ENCODE measurements at regions not wholly inside any gene's neighbourhood (a gene's known extent, or its start where the extent isn't known, plus 50 kb on each side); places are given as distances from the start of the nearest gene placed in this dataset.

DNA sequence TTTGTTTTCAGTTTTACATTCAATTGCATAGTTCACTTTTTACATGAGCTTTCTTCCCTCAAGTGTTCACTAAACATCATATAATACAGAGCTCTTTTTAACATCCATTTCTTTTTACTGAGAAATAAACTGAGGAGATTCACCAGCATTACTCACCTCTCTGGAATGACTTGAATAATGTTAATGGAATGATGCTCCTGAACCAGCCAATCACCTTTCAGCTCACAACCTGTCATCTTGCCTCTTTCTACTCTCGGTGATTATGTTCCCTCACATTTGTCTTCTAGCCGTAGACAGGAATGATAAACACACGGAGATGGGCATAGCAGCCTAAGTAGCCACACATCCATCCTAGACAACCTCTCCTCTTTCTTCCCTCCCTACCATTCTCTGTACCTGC is 301.7 kb downstream of the PAX3 start:
- DNase-seq (ENCODE audit: low spot score), result peak; percentile 27
- Mint-ChIP-seq H3K36me3 (ENCODE audit: low read depth) (no peaks in the 10 kb centered on the region), H3K4me3 (no peak overlapping the region), H3K27ac (no peak overlapping the region), H3K27me3 (ENCODE audit: insufficient read depth, low read depth, poor library complexity) (no peaks in the 10 kb centered on the region), H3K4me1 (peaks cover 4% of the 10 kb centered on the region; the same call in 2 of the 3 replicates), H3K9me3 (no peaks in the 10 kb centered on the region)
- H3K4me1 ChIP-seq (ENCODE audit: insufficient read depth), result no peaks in the 10 kb centered on the region
- peaks cover 6% of the 10 kb centered on the region for H3K9me2 ChIP-seq (ENCODE audit: insufficient read depth)
- H3K27me3 ChIP-seq (ENCODE audit: insufficient read depth), result no peaks in the 10 kb centered on the region
- no peak for ATAC-seq
- H3K27ac ChIP-seq (ENCODE audit: low read depth), result no peak overlapping the region
- TF ChIP-seq, protein P1, sequence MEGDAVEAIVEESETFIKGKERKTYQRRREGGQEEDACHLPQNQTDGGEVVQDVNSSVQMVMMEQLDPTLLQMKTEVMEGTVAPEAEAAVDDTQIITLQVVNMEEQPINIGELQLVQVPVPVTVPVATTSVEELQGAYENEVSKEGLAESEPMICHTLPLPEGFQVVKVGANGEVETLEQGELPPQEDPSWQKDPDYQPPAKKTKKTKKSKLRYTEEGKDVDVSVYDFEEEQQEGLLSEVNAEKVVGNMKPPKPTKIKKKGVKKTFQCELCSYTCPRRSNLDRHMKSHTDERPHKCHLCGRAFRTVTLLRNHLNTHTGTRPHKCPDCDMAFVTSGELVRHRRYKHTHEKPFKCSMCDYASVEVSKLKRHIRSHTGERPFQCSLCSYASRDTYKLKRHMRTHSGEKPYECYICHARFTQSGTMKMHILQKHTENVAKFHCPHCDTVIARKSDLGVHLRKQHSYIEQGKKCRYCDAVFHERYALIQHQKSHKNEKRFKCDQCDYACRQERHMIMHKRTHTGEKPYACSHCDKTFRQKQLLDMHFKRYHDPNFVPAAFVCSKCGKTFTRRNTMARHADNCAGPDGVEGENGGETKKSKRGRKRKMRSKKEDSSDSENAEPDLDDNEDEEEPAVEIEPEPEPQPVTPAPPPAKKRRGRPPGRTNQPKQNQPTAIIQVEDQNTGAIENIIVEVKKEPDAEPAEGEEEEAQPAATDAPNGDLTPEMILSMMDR (conservative IDR thresholded peaks at IDR 0.05; ENCODE audit: low read depth in 2 of 2), result no peak
- TF ChIP-seq JUNB (IDR thresholded peaks at IDR 0.05; ENCODE audit: unreplicated experiment) (no peak), NANOG (IDR thresholded peaks at IDR 0.05; ENCODE audit: borderline replicate concordance) (no peak), CREB1 (CRISPR knock-in tag; IDR thresholded peaks at IDR 0.05; ENCODE audit: low read depth) (no peak)
- no peaks in the 10 kb centered on the region for H3K79me2 ChIP-seq (replicated peaks; ENCODE audit: insufficient read depth)
- no peak overlapping the region for H3K4me3 ChIP-seq
- H3F3A ChIP-seq (replicated peaks; ENCODE audit: low read depth), result no peaks in the 10 kb centered on the region
- no peak overlapping the region for H3K4me2 ChIP-seq
- no peaks in the 10 kb centered on the region for H4K20me1 ChIP-seq (replicated peaks; ENCODE audit: insufficient read depth)
- no peaks in the 10 kb centered on the region for H3K36me3 ChIP-seq (ENCODE audit: insufficient read depth)
- no peak overlapping the region for H2AFZ ChIP-seq

DNA sequence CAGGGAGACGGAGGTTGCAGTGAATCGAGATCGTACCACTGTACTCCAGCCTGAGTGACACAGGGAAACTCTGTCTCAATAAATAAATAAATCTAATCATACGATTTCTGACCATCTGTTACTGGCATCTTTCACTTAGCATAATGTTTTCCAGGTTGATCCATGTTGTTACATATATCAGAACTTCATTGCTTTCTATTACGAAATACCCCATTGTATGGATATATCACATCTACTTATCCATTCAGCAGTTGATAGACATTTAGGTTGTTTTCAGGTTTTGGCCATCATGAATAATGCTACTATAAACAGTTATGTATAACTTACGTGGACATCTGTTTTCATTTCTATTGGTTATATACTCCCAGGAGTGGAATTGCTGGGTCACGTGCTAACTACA is 303.9 kb downstream of the PAX3 start:
- Histone ChIP-seq H3K4me3 (no peak overlapping the region), H2AFZ (no peak overlapping the region), H3K9me2 (ENCODE audit: insufficient read depth) (peaks cover 8% of the 10 kb centered on the region), H3K36me3 (ENCODE audit: insufficient read depth) (no peaks in the 10 kb centered on the region), H4K20me1 (replicated peaks; ENCODE audit: insufficient read depth) (no peaks in the 10 kb centered on the region), H3K27me3 (ENCODE audit: insufficient read depth) (no peaks in the 10 kb centered on the region), H3F3A (replicated peaks; ENCODE audit: low read depth) (no peaks in the 10 kb centered on the region), H3K27ac (ENCODE audit: low read depth) (no peak overlapping the region), H3K79me2 (replicated peaks; ENCODE audit: insufficient read depth) (no peaks in the 10 kb centered on the region), H3K4me2 (no peak overlapping the region), H3K4me1 (ENCODE audit: insufficient read depth) (no peaks in the 10 kb centered on the region)
- ATAC-seq (no peak), DNase-seq (ENCODE audit: low spot score) (no peak)
- Mint-ChIP-seq H3K9me3 (no peaks in the 10 kb centered on the region), H3K36me3 (ENCODE audit: low read depth) (no peaks in the 10 kb centered on the region), H3K27me3 (ENCODE audit: insufficient read depth, low read depth, poor library complexity) (no peaks in the 10 kb centered on the region), H3K4me1 (peaks cover 4% of the 10 kb centered on the region; the same call in 2 of the 3 replicates), H3K4me3 (no peak overlapping the region), H3K27ac (no peak overlapping the region)
- TF ChIP-seq, protein P2, sequence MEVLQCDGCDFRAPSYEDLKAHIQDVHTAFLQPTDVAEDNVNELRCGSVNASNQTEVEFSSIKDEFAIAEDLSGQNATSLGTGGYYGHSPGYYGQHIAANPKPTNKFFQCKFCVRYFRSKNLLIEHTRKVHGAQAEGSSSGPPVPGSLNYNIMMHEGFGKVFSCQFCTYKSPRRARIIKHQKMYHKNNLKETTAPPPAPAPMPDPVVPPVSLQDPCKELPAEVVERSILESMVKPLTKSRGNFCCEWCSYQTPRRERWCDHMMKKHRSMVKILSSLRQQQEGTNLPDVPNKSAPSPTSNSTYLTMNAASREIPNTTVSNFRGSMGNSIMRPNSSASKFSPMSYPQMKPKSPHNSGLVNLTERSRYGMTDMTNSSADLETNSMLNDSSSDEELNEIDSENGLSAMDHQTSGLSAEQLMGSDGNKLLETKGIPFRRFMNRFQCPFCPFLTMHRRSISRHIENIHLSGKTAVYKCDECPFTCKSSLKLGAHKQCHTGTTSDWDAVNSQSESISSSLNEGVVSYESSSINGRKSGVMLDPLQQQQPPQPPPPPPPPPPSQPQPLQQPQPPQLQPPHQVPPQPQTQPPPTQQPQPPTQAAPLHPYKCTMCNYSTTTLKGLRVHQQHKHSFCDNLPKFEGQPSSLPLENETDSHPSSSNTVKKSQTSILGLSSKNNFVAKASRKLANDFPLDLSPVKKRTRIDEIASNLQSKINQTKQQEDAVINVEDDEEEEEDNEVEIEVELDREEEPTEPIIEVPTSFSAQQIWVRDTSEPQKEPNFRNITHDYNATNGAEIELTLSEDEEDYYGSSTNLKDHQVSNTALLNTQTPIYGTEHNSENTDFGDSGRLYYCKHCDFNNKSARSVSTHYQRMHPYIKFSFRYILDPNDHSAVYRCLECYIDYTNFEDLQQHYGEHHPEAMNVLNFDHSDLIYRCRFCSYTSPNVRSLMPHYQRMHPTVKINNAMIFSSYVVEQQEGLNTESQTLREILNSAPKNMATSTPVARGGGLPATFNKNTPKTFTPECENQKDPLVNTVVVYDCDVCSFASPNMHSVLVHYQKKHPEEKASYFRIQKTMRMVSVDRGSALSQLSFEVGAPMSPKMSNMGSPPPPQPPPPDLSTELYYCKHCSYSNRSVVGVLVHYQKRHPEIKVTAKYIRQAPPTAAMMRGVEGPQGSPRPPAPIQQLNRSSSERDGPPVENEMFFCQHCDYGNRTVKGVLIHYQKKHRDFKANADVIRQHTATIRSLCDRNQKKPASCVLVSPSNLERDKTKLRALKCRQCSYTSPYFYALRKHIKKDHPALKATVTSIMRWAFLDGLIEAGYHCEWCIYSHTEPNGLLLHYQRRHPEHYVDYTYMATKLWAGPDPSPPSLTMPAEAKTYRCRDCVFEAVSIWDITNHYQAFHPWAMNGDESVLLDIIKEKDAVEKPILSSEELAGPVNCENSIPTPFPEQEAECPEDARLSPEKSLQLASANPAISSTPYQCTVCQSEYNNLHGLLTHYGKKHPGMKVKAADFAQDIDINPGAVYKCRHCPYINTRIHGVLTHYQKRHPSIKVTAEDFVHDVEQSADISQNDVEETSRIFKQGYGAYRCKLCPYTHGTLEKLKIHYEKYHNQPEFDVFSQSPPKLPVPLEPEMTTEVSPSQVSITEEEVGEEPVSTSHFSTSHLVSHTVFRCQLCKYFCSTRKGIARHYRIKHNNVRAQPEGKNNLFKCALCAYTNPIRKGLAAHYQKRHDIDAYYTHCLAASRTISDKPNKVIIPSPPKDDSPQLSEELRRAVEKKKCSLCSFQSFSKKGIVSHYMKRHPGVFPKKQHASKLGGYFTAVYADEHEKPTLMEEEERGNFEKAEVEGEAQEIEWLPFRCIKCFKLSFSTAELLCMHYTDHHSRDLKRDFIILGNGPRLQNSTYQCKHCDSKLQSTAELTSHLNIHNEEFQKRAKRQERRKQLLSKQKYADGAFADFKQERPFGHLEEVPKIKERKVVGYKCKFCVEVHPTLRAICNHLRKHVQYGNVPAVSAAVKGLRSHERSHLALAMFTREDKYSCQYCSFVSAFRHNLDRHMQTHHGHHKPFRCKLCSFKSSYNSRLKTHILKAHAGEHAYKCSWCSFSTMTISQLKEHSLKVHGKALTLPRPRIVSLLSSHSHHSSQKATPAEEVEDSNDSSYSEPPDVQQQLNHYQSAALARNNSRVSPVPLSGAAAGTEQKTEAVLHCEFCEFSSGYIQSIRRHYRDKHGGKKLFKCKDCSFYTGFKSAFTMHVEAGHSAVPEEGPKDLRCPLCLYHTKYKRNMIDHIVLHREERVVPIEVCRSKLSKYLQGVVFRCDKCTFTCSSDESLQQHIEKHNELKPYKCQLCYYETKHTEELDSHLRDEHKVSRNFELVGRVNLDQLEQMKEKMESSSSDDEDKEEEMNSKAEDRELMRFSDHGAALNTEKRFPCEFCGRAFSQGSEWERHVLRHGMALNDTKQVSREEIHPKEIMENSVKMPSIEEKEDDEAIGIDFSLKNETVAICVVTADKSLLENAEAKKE (CRISPR knock-in tag; IDR thresholded peaks at IDR 0.05), result no peak
- TF ChIP-seq EZH2phosphoT487 (IDR thresholded peaks at IDR 0.05; ENCODE audit: unreplicated experiment), result no peak
- no peak for TF ChIP-seq CREB1 (CRISPR knock-in tag; IDR thresholded peaks at IDR 0.05; ENCODE audit: low read depth)
- TF ChIP-seq ZNF331 (CRISPR knock-in tag; IDR thresholded peaks at IDR 0.05; ENCODE audit: low read depth), result no peak
- no peak for TF ChIP-seq EZH2 (IDR thresholded peaks at IDR 0.05; ENCODE audit: low read depth, unreplicated experiment)
- TF ChIP-seq POLR2AphosphoS5 (IDR thresholded peaks at IDR 0.05; ENCODE audit: low read depth), result no peak
- TF ChIP-seq STAT1 (IDR thresholded peaks at IDR 0.05; ENCODE audit: unreplicated experiment), result no peak
- TF ChIP-seq, protein P3, sequence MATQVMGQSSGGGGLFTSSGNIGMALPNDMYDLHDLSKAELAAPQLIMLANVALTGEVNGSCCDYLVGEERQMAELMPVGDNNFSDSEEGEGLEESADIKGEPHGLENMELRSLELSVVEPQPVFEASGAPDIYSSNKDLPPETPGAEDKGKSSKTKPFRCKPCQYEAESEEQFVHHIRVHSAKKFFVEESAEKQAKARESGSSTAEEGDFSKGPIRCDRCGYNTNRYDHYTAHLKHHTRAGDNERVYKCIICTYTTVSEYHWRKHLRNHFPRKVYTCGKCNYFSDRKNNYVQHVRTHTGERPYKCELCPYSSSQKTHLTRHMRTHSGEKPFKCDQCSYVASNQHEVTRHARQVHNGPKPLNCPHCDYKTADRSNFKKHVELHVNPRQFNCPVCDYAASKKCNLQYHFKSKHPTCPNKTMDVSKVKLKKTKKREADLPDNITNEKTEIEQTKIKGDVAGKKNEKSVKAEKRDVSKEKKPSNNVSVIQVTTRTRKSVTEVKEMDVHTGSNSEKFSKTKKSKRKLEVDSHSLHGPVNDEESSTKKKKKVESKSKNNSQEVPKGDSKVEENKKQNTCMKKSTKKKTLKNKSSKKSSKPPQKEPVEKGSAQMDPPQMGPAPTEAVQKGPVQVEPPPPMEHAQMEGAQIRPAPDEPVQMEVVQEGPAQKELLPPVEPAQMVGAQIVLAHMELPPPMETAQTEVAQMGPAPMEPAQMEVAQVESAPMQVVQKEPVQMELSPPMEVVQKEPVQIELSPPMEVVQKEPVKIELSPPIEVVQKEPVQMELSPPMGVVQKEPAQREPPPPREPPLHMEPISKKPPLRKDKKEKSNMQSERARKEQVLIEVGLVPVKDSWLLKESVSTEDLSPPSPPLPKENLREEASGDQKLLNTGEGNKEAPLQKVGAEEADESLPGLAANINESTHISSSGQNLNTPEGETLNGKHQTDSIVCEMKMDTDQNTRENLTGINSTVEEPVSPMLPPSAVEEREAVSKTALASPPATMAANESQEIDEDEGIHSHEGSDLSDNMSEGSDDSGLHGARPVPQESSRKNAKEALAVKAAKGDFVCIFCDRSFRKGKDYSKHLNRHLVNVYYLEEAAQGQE (IDR thresholded peaks at IDR 0.05; ENCODE audit: unreplicated experiment), result no peak
